K562 (cell line): ENCODE measurements at regions not wholly inside any gene's neighbourhood (a gene's known extent, or its start where the extent isn't known, plus 50 kb on each side); places are given as distances from the start of the nearest gene placed in this dataset.

Experiments
- EWSR1 ChIP-seq: fragments of 450-650 bp; IDR thresholded peaks from 2 replicates; pipeline ENCODE4 v1.6.1; 2018; ENCODE audit warnings: borderline replicate concordance, mild to moderate bottlenecking, low read depth, moderate library complexity; ENCODE audit not compliant: partially characterized antibody
- SIN3A ChIP-seq, 2 experiments: fragments of 150-350 bp in 1 of 2; IDR thresholded peaks; 2 replicates each; pipeline ENCODE4 v1.6.1; 2011 to 2016; ENCODE audit warnings: borderline replicate concordance in 2 of 2, low read depth in 2 of 2, low read length in 2 of 2, mild to moderate bottlenecking in 2 of 2, moderate library complexity in 2 of 2; ENCODE audit not compliant: control insufficient read depth in 1 of 2
- TF ChIP-seq, protein P1 (sequence below): sonication (generic); formaldehyde crosslinking; IDR thresholded peaks from 2 replicates; pipeline ENCODE4 v1.8.0; 2023; ENCODE audit warnings: mild to moderate bottlenecking, missing genetic modification reagents
- TF ChIP-seq, protein P2 (sequence below), 2 experiments: fragments of 450-650 bp in 1 of 2; sonication (generic) in 1 of 2; formaldehyde crosslinking; conservative IDR thresholded peaks; 2 replicates each; pipeline versions ENCODE4 v1.4.0 to v1.8.1; 2020 to 2022; ENCODE audit warnings: mild to moderate bottlenecking in 1 of 2, missing genetic modification reagents in 1 of 2
- TF ChIP-seq, protein P3 (sequence below): sonication (generic); formaldehyde crosslinking; IDR thresholded peaks from 2 replicates; pipeline ENCODE4 v1.8.0; 2022; ENCODE audit warnings: mild to moderate bottlenecking, low read depth, missing genetic modification reagents

DNA sequence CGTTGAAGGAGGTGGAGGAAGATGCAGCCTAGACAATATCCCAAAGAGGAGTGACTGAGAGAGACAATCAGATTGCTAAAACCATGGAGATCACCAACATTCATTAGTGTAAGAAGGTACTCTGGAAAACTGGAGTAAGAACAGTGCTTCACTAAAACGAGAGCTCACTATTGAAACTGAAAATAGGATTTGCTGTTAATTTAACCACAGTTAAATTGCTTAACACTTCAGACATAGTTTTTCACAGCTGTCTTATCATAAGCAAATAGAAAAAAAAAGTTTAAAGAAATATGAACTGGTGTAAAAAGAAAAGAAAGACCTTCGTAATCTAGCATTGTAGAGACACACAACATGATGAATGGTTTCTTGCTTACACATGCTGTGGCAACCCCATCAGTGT lies 1049.8 kb upstream of the CHAC2 start (continued):
- TF ChIP-seq, protein P1, sequence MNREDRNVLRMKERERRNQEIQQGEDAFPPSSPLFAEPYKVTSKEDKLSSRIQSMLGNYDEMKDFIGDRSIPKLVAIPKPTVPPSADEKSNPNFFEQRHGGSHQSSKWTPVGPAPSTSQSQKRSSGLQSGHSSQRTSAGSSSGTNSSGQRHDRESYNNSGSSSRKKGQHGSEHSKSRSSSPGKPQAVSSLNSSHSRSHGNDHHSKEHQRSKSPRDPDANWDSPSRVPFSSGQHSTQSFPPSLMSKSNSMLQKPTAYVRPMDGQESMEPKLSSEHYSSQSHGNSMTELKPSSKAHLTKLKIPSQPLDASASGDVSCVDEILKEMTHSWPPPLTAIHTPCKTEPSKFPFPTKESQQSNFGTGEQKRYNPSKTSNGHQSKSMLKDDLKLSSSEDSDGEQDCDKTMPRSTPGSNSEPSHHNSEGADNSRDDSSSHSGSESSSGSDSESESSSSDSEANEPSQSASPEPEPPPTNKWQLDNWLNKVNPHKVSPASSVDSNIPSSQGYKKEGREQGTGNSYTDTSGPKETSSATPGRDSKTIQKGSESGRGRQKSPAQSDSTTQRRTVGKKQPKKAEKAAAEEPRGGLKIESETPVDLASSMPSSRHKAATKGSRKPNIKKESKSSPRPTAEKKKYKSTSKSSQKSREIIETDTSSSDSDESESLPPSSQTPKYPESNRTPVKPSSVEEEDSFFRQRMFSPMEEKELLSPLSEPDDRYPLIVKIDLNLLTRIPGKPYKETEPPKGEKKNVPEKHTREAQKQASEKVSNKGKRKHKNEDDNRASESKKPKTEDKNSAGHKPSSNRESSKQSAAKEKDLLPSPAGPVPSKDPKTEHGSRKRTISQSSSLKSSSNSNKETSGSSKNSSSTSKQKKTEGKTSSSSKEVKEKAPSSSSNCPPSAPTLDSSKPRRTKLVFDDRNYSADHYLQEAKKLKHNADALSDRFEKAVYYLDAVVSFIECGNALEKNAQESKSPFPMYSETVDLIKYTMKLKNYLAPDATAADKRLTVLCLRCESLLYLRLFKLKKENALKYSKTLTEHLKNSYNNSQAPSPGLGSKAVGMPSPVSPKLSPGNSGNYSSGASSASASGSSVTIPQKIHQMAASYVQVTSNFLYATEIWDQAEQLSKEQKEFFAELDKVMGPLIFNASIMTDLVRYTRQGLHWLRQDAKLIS, result no peak
- TF ChIP-seq SIN3A (IDR thresholded peaks at IDR 0.05; ENCODE audit: borderline replicate concordance in 2 of 2, control insufficient read depth in 1 of 2, low read depth in 2 of 2, low read length in 2 of 2), result no peak
- TF ChIP-seq EWSR1, result no peak
- TF ChIP-seq, protein P2, sequence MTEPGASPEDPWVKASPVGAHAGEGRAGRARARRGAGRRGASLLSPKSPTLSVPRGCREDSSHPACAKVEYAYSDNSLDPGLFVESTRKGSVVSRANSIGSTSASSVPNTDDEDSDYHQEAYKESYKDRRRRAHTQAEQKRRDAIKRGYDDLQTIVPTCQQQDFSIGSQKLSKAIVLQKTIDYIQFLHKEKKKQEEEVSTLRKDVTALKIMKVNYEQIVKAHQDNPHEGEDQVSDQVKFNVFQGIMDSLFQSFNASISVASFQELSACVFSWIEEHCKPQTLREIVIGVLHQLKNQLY (CRISPR knock-in tag; conservative IDR thresholded peaks at IDR 0.05), result no peak
- TF ChIP-seq, protein P3, sequence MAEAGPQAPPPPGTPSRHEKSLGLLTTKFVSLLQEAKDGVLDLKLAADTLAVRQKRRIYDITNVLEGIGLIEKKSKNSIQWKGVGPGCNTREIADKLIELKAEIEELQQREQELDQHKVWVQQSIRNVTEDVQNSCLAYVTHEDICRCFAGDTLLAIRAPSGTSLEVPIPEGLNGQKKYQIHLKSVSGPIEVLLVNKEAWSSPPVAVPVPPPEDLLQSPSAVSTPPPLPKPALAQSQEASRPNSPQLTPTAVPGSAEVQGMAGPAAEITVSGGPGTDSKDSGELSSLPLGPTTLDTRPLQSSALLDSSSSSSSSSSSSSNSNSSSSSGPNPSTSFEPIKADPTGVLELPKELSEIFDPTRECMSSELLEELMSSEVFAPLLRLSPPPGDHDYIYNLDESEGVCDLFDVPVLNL (CRISPR knock-in tag), result no peak
- TF ChIP-seq, all 486 proteins: peak for 0
